GM19372 (cell line): ENCODE measurements at regions not wholly inside any gene's neighbourhood (a gene's known extent, or its start where the extent isn't known, plus 50 kb on each side); places are given as distances from the start of the nearest gene placed in this dataset.
"Not testable (repeated sequence)": the region's sequence is repeated elsewhere in the genome, so short reads cannot be mapped to it uniquely, and the experiment has no call there.

ENCODE experiments used
- ATAC-seq: cut with Tn5 transposase; IDR thresholded peaks from one replicate; pipeline ENCODE4 v1.9.1; 2021; ENCODE audit warnings: mild to moderate bottlenecking, low read depth, moderate library complexity; ENCODE audit not compliant: unreplicated experiment

DNA sequence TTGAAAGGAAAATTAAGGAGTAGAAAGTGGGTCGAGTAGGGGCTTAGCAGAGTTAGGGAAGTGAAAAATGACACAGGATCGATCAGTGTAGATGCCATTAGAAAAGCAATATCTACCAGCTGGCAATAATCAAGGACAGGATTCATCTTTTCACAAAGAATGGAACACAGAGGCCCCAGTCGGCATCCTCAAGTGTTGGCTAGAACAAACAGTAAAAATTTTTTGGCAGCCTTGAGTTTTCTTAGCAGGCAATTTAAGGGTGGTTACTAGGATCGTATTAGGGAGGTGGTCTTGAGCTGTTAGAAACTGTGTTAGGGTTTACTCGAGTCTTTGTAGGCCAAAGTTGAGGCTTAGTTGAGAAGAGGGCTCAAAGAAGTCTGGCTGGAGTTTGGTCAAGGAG lies 658.8 kb upstream of the SGO1 start:
- ATAC-seq, result no peak

DNA sequence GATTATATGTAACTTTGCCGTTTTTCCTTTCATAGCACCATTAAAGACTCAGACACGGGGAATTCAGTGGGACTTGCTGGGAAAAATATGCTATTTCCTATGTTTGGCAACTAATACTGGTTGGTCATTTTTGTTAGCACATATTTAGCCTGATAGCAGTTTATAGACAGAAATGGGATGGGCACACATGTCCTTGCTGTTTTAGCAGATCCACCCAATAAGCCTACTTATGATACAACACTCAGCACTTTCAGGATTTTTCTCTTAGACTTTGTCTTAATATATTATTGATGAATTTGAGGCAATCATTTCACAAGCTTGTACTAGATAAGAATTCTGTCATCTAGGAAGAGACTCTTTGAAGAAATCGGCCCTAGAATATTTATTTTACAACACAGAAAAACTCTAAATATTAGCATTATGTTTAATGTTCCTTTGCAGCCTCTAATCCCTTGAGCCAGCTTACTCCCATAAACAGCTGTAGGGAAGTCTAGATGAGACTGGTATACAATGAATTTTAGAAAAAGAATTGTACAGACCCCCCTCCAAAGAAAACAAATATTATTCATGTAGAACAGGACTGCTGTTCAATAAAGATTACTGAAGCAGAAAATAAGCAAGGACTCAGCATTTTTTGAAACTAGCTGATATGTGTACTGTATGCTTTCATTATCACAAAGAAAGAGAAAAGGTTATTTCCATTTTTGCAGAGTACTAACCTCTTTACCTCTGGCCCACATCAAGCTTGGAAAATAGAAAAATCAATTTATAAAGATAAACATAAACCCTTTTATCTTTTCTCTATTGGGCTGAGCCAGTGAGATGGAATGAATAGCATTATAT lies 656.8 kb upstream of the SGO1 start:
- no peak for ATAC-seq

DNA sequence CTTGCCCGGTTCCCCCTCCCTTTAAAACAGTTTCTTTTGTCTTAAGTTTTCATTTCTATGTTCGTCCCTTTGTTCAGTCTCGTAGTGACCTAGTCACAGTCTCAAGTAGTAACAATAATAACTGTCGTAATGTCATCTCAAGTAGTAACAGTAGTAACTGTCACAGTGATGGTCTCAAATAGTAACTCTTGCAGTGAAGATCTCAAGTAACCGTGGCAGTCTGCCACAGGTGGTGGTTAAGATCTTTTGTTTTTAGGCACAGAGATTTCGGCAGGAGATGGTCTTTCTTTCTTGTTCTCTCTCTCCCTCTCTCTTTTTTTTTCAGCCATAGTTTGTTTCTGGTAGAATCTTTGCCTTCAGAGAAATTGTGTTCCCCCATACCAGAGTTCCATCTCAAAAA lies 656.0 kb upstream of the SGO1 start:
- ATAC-seq, result no peak

DNA sequence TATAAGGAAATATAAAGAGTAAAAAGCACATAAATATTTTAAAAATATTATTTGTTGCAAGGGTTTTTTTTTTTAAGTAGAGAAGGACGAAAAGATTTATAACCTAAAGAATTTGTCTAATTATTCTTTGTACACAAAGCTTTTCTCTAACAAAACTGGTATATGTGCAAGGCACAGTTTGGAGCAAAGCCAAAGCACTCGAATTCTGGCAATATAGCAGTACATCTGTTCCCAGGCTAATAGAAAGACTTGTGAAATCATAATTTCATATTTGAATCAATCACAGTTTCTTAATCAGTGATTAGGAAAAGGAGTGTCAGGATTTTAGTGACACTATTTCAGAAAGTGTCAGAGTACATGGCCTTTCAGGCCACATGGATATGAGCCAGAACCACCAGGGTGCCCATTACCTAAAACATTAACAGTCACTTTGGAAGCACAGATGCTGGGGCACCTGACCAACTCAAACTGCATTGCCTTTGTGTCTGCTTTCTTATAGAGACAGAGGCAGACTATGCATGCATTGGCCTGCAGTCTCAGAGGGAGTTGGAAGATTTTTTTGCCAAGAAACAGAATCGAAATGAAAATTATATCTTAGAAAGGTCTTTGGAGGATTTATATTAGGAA lies 651.8 kb upstream of the SGO1 start:
- no peak for ATAC-seq

DNA sequence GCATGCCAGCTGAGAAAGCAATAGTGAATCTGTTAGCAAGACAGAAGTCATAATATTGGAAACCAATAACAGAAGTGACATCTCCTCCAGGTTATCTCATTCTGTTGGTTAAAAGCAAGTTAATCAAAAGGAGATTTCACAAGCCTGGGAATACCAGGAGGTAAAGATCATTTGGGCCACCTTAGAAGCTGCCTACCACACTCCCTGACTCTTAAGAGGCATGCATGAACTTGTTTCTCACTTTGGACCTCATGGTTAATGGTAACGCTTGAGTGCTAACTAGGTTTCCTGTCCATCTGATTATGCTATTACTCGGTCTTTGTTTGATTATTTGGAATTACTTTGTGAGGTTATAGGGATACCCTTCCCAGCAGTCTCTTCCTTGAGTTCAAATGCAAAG lies 650.8 kb upstream of the SGO1 start:
- no peak for ATAC-seq

DNA sequence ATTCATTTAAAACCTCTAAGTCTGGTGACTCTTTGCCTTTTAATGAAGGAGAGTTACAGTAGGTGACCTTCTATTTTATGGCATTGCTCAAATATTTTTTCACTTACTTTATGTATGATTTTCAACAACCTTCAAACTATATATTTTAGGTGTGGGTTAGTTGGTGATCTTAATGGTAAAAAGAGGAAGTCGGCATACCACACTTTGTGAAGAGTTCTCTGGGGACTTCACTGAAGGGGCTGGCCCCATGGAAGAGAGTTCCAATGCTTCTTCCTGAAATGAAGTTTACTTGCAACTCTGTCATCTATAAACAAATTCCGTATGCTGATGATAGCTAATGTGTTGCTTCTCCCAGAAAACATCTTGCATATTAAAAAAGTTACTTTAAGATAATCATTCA lies 647.0 kb upstream of the SGO1 start:
- no peak for ATAC-seq

DNA sequence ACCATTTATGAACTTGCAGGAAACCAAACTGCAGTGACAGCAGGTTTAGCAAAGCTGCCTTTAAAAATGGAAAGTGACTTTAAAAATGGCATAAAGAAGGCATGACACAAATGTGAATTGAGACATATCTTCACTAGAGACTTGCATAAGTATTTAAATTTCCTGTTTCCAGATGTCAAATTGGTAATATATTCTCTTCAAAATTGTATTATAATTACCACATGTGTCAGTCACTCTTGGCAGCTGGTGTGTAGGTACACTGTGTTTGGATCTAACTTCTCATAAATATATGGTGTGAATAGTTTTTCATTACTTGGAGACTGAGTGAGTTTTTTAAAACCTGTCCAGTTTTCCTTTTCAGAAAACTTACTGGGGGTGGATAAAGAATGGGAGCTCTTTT lies 636.2 kb upstream of the SGO1 start:
- ATAC-seq, result no peak

DNA sequence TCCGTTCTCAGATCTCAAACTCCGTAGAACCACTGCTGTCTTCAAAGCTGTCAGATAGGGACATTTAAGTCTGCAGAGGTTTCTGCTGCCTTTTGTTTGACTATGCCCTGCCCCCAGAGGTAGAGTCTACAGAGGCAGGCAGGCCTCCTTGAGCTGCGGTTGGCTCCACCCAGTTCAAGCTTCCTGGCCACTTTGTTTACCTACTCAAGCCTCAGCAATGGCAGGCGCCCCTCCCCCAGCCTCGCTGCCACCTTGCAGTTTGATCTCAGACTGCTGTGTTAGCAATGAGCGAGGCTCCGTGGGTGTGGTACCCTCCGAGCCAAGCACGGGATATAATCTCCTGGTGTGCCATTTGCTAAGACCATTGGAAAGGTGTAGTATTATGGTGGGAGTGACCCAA lies 634.9 kb upstream of the SGO1 start:
- not testable (repeated sequence) for ATAC-seq

DNA sequence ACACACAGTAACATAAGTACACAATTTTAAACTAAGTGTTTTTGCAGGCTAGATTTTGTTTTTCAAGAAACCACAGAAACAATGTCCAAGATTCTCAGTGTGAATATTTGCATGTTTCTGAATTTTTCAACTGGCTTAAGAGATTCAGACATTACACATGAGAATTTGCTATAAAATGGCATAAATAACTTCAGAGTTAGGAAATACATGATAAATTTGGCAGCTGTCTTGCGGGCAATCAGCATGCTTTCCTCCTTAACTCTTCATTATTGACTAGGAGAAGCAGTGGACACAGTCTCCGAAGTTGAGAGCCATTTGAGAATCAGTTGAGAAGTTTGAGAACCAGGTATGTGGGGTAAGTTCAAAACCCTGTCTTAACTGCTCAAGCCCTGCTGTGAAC lies 625.6 kb upstream of the SGO1 start:
- ATAC-seq, result no peak

DNA sequence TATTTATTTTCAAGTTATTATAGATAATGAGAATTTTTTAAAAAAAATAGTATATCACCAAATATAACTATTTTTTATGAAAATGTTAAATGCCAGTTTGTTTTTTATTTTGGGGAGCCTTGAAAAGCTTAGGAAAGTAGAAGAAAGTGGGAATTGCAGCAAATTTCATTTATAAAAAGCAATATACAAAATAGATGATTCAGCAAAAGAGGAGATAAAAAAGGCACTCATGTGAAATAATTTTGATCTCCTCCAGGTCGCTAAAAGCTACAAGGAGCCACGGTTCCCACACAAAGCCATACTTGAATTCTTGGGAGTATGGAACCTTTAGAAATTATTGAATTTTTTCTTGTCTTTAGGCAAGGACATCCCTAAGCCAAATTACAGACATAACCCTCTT lies 625.0 kb upstream of the SGO1 start:
- no peak for ATAC-seq

DNA sequence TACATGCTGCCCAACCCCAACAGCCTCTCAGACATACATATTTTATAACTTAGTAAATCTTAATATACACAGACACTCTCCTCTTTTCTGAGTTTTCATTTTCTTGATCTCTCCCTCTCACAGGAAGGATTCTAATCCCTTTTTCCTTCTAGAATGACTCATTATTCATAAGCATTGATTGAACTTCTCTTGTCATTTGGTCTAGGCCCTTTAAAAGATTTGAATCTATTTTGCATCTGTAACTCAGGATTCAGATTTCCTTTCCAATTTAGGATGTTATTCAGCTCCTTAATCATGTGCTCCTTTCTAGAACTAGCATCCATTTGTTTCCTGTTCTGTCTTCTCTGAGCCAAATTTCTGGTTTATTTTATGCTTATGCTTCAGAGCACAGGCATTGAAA lies 624.5 kb upstream of the SGO1 start:
- no peak for ATAC-seq

DNA sequence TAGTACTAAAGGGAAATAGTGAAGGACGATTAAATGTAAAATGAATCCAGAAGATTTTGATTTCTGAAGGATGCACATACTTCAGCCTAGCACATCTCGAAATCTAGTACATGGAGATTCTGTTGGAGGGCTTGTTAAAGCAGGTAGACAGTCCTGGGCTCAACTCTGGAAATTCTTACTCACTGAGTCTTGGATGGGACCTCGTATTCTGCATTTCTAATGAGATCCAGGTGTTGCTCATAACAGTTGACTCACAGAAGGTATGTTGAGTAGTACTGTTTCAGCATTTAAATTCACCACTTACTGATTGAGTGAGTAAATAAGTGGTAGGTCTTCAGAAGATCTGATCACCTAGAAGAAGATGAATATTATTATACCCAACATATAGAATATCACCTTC lies 623.4 kb upstream of the SGO1 start:
- no peak for ATAC-seq

DNA sequence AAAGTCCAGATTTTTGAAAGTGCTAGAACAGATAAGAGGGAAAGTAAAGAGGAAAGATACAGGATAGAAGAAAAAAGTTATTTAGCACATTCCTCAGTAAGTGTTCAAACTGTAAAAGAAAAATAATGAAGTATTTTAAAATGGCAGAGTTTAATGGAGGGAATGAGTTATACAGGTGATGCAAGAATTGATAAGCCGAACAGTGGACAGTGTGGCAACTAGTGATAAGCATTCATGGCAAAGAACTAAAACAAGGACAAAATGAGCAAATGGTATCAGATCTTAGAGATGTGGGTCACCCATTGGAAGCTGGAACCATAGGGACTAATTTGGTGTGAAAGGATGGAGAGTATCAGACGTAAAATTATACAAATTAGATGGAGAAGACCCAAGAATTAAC lies 622.9 kb upstream of the SGO1 start:
- no peak for ATAC-seq

DNA sequence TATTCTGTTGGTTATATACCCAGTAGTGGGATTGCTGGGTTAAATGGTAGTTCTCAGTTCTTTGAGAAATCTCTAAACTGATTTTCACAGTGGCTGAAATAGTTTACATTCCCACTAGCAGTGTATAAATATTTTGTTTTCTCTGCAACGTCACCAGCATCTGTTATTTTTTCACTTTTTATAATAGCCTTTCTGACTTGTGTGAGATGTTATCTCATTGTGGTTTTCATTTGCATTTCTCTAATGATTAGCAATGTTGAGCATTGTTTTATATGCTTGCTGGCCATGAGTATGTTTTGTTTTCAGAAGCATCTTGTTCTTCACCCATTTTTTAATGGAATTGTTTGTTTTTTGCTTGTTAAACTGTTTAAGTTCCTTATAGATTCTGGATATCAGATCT lies 612.7 kb upstream of the SGO1 start:
- ATAC-seq, result no peak

DNA sequence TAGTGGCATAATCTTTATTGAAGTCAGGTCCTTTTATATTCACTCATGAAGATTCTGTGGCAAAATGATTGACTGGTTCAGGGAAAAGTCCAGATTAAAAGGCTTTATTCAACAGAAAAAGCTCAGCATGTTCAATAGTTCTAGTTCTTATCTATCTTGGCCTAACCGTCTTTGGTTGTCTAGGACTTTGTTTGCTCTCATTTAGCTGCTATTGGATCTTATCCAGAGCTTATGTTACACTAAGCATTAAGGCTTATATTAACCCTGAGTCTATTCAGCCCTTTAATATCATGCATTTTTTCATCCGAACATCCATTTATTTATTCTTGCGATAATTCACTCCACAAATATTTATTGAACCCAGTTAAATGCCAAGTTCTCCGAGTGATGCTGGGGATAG lies 601.0 kb upstream of the SGO1 start:
- no peak for ATAC-seq

DNA sequence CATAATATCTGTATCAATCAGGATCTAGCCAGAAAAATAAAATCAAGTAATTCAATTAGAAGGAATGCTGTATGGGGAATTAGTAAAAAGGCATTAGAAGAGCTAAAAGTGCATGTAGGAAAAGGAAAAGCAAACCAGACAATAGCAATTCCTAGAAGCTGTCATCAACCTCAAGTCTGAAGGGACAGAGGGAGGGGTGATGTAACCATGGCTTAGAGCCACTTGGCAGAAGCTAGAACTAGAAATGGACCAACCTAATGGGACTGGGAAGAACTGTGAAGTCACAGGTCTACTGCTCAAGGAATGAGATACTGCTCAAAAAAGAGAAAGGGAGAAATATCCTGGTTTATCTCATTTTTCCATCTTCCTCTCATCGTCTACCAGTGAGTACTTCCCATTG lies 590.7 kb upstream of the SGO1 start:
- ATAC-seq, result no peak

DNA sequence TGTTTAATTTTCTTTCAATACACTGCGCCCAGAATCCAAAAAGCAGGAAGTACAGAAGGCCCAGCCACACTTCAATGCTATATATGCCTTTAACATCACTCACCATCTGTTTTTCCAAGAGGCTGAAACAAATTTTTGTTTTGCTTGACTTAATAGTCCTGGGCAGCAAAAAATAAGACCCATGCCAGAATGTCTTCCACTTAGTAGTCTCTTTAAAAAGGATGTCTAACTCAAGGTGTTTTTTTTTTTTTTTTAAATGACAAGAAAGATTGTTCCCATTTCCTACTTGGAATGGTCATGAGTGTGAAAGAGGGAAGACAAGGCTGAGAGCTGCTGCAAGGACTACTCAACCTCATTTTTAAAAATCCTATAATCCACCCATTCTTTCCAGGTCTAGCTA lies 590.3 kb upstream of the SGO1 start:
- ATAC-seq, result no peak

DNA sequence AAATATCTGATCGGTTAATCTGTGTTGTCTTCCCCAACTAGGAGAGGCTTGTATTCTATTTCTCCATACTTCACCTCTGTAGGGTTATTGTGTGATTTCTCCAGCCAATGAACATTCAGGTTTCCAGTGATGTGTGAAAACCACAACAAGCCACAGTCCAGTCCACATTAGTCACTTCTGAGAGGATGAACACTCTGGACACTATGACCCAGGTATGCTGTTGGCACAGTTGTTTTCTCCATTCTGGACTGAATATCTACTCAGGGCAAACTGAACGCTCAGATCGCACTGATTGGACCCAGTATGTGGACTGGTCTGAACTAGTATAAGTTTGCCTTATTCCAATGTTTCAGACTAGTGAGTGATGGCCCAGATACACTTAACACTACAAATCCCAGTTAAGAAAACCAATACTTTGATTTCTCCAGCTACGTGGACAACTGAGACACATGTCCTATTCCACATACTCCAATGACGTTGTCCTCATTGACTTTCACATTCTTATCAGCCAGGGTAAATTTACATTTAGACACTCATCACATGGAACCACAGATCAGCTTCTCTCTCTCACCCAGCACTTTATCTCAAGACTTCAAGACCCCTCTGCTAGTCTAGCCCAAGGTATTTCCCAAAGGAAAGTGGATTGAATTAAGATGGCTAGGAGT lies 587.4 kb upstream of the SGO1 start:
- no peak for ATAC-seq

DNA sequence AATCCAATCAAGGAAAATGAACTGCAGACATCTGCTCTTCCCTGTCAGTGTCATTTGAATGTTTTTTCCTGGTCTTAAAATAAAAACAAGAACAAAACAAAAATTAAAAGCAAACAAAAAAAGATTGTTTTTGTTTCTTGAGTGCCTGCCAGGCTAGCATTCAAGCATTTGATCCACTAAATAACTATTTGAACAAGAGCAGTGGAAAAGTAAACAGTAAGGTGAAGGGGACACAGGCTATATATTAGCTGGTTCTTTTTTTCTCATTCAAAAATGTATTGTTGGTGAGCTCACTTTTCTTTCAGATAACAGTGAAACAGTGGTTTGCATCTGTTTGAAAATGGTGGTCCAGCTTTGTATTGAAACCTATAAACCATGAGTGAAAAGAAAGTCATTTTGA lies 586.9 kb upstream of the SGO1 start:
- no peak for ATAC-seq

DNA sequence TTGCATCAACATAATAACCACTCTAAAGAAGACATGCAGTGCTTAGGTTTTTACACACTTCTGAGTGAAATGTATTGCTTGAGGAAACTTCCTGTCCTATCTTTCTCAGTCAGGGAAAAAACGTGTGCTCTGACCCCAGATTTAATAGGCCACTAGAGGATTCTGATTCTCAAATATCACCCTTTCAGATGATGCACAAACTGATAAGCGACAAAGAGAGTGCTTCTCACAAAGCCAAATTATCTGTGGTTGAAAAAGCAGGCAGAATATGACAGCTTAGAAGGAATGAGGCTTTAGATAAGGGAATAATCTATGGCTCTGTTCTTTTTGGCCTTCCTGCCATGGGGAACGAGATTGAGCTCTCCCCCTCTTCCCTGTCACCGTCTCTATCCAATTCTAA lies 583.4 kb upstream of the SGO1 start:
- no peak for ATAC-seq

DNA sequence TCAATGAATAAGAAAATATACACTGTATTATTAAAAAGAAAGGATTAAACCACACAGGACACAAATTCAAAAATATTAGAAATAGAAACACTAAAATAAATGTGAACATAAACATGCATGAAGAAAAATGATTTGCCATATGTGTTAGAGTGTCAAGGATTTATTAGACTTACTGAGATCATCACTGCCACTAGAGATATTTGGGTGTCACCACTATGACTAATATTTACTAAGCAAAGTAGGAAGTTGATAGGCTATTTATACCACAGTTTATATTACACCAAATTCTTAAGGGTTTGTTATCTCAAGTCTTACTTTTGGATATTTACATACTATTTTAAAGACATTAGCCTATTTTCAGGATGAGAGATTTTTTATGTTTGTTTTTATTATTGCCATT lies 575.0 kb upstream of the SGO1 start:
- ATAC-seq, result no peak

DNA sequence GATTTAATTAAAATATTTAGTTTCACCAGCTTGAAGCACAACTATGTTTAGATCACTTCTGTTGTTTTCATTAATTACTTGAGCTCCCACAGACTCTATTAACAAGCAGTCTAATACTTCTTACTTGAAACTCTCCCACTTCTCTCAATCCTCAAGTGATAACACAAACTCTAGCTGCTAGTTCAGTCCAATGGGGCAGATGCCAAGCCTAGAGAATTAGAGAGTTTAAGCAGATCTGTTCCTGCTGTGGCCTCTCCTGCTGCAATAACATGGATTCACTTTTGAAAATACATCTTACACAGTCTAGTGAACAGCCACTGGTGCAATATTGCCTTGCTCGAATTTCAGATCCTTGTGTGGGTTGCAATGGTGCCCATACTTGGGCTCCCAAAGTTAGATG lies 566.4 kb upstream of the SGO1 start:
- ATAC-seq, result no peak
